ENCODE measurements at regions not wholly inside any gene's neighbourhood (a gene's known extent, or its start where the extent isn't known, plus 50 kb on each side); places are given as distances from the start of the nearest gene placed in this dataset.

DNA sequence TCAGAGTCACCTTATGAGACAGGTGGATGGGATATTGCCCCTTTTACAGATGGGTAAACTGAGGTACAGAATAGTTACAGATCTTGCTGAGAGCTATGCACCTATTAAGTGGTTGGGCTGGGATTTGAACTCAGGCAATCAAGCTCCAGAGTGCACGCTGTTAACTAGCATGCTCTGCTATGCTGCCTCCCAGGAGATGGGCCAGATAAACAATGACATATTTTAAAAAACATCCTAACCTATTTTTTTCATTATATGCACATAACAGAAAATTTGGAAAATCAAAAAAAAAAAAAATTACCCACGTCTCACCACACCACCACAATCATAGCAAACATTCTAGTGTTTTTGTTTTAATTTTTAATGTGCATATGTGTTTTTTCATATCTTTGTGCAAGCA, 123.4 kb upstream of the STC2 start:
- no peaks in the 10 kb centered on the region for H3K36me3 ChIP-seq (ENCODE audit: control insufficient read depth, insufficient read depth, low read length)
- no CpG with 5 or more reads among the region's 2 CpGs for WGBS (ENCODE audit: insufficient coverage)
- no peaks in the 10 kb centered on the region for H3K27me3 ChIP-seq (ENCODE audit: control insufficient read depth, insufficient read depth, low read length)
- no peaks in the 10 kb centered on the region for H3K9me3 ChIP-seq (ENCODE audit: control insufficient read depth, insufficient read depth, low read length)
- H3K4me3 ChIP-seq (ENCODE audit: low read depth, low read length), result no peak overlapping the region
- H3K4me1 ChIP-seq (ENCODE audit: control insufficient read depth, insufficient read depth, low read length), result no peaks in the 10 kb centered on the region
- H3K27ac ChIP-seq (ENCODE audit: low read depth, low read length), result no peak overlapping the region
- DNase-seq (ENCODE audit: low read depth in 4 of 6, low spot score in 6 of 6), result no peak

DNA sequence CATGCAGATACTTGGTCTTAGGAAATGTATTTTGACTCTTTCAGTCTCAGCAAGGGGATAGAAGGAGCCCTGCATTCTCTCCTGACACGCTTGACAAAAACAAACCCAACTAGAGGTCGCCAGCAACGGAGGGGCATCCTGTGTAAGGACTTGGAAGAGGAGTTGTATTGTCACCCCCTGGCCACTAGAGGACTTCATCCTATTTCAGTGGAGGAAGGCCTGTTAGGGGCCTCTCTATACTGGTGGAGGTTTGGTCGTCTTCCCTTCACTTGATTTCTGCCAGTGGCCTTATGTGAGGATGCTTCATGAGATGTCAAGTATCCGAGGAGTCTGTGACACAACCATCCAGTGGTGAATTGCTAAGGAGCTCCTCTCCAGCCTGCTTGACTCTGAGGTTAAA, 122.8 kb upstream of the STC2 start:
- 70% methylated on average over 2 of the region's 5 CpGs for WGBS (ENCODE audit: insufficient coverage)
- Histone ChIP-seq H3K9me3 (ENCODE audit: control insufficient read depth, insufficient read depth, low read length) (no peaks in the 10 kb centered on the region), H3K4me1 (ENCODE audit: control insufficient read depth, insufficient read depth, low read length) (no peaks in the 10 kb centered on the region), H3K36me3 (ENCODE audit: control insufficient read depth, insufficient read depth, low read length) (no peaks in the 10 kb centered on the region), H3K4me3 (ENCODE audit: low read depth, low read length) (no peak overlapping the region), H3K27me3 (ENCODE audit: control insufficient read depth, insufficient read depth, low read length) (no peaks in the 10 kb centered on the region), H3K27ac (ENCODE audit: low read depth, low read length) (no peak overlapping the region)
- no peak for DNase-seq (ENCODE audit: low read depth in 4 of 6, low spot score in 6 of 6)

DNA sequence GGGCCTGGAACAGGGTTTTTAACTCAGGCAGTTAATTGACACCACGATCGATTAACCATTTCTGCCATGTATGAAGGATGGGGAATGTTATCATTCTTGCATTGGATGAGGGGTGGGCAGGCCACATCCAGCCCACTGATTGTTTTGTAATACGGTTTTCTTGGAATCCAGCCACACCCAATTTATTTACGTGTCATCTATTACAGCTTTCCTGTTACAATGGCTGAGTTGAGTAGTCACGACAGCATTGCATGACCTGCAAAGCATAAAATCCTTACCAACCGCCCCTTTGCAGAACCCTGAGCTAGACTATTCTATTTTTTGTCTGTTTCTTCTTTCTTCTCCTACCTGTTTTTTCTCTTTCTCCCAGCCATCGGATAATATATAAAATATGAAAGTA, 122.0 kb upstream of the STC2 start:
- Histone ChIP-seq H3K27me3 (ENCODE audit: control insufficient read depth, insufficient read depth, low read length) (no peaks in the 10 kb centered on the region), H3K27ac (ENCODE audit: low read depth, low read length) (no peak overlapping the region), H3K4me1 (ENCODE audit: control insufficient read depth, insufficient read depth, low read length) (no peaks in the 10 kb centered on the region), H3K36me3 (ENCODE audit: control insufficient read depth, insufficient read depth, low read length) (no peaks in the 10 kb centered on the region), H3K9me3 (ENCODE audit: control insufficient read depth, insufficient read depth, low read length) (no peaks in the 10 kb centered on the region), H3K4me3 (ENCODE audit: low read depth, low read length) (no peak overlapping the region)
- WGBS (ENCODE audit: insufficient coverage), result 85% methylated on average over 4 of the region's 7 CpGs
- no peak for DNase-seq (ENCODE audit: low read depth in 4 of 6, low spot score in 6 of 6)

DNA sequence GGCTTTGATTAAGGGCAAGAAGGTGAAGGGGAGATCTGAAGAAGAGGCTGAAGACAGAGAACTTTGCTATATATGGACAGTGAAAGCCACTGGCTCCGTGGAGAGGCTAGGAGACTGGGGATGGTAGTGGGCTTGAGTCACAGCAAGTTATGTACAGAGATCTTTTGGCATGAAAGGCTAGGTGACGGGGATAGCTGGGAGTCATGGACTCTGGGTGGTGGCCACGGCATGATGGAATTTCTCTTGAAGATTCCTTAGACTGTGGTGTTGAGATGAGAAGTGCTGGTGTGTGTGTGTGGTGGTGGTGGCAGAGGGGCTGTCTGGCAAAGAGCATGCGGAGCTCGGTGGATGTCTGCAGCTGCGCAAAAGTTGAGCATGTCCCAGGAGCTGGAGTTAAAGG, 120.6 kb upstream of the STC2 start:
- 93% methylated on average over 6 of the region's 6 CpGs for WGBS (ENCODE audit: insufficient coverage)
- DNase-seq (ENCODE audit: low read depth in 4 of 6, low spot score in 6 of 6), result no peak
- H3K27ac ChIP-seq (ENCODE audit: low read depth, low read length), result no peak overlapping the region
- H3K36me3 ChIP-seq (ENCODE audit: control insufficient read depth, insufficient read depth, low read length), result no peaks in the 10 kb centered on the region
- no peaks in the 10 kb centered on the region for H3K27me3 ChIP-seq (ENCODE audit: control insufficient read depth, insufficient read depth, low read length)
- H3K4me3 ChIP-seq (ENCODE audit: low read depth, low read length), result no peak overlapping the region
- H3K9me3 ChIP-seq (ENCODE audit: control insufficient read depth, insufficient read depth, low read length), result no peaks in the 10 kb centered on the region
- H3K4me1 ChIP-seq (ENCODE audit: control insufficient read depth, insufficient read depth, low read length), result no peaks in the 10 kb centered on the region

DNA sequence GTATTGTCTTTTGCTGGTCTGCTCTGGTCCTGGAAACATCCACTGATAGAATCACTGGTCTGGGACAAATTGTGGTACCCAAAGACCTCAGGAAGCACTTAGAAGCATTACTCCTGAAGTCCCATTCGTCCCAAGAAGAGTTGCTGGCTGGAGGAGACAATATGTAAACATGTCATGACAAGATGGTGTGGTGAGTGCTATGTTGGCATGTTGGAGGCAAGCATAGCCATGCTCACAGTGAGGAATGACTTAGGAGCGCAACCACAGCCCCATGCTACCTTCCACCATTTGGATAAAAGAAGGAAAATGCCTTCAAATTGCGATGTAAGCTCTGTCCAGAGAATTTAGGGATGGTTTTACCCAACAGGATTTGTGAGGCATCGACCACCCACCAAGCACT, 115.8 kb upstream of the STC2 start:
- Histone ChIP-seq H3K4me1 (ENCODE audit: control insufficient read depth, insufficient read depth, low read length) (no peaks in the 10 kb centered on the region), H3K4me3 (ENCODE audit: low read depth, low read length) (no peak overlapping the region), H3K27me3 (ENCODE audit: control insufficient read depth, insufficient read depth, low read length) (no peaks in the 10 kb centered on the region), H3K9me3 (ENCODE audit: control insufficient read depth, insufficient read depth, low read length) (no peaks in the 10 kb centered on the region), H3K36me3 (ENCODE audit: control insufficient read depth, insufficient read depth, low read length) (no peaks in the 10 kb centered on the region), H3K27ac (ENCODE audit: low read depth, low read length) (no peak overlapping the region)
- 75% methylated on average over 1 of the region's 4 CpGs for WGBS (ENCODE audit: insufficient coverage)
- no peak for DNase-seq (ENCODE audit: low read depth in 4 of 6, low spot score in 6 of 6)

DNA sequence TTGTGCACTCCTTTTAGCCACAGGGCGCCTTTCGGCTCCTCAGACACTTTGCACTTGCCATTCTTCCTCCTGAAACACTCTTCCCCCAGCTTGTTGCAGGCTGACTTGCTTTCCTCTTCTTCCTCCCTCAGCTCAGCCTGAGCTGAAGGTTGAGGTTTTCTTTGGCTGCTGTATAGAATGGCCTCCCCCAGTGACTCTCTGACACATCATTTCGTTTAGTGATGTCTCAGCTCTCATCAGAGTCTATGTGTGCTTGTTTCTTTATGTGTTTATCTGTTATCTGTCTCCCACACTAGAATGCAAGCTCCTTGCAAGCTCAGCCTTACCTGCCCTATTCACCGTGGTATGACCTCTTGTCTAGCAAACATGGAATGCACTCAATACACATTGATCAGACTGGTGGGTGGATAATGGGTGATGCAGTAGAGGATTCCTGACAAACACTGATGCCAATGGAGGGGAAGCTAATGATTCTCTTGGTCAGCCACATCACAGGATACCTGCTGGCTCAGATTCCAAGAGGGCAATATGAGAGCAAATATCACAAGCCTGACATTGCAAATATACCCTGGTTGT, 112.9 kb upstream of the STC2 start:
- no peak overlapping the region for H3K4me3 ChIP-seq (ENCODE audit: low read depth, low read length)
- no peaks in the 10 kb centered on the region for H3K36me3 ChIP-seq (ENCODE audit: control insufficient read depth, insufficient read depth, low read length)
- H3K4me1 ChIP-seq (ENCODE audit: control insufficient read depth, insufficient read depth, low read length), result no peaks in the 10 kb centered on the region
- no peaks in the 10 kb centered on the region for H3K27me3 ChIP-seq (ENCODE audit: control insufficient read depth, insufficient read depth, low read length)
- WGBS (ENCODE audit: insufficient coverage), result 100% methylated on average over 2 of the region's 4 CpGs
- H3K9me3 ChIP-seq (ENCODE audit: control insufficient read depth, insufficient read depth, low read length), result no peaks in the 10 kb centered on the region
- no peak for DNase-seq (ENCODE audit: low read depth in 4 of 6, low spot score in 6 of 6)
- H3K27ac ChIP-seq (ENCODE audit: low read depth, low read length), result no peak overlapping the region

DNA sequence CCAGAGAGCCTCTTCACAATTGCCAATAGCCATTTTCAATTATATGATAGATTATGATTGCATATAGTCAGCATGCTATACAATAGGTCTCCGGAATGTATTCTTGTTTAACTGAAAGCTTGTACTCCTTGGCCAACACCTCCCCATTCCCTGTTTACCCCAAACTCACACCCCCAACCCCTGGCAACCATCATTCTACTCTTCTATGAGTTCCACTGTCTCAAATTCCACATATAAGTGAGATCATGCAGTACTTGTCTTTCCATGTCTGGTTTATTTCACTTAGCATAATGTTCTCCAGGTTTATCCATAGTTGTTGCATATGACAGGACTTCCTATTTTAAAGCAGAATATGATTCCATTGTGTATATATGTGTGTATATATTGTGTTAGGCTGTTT, 110.7 kb upstream of the STC2 start:
- no peak overlapping the region for H3K4me3 ChIP-seq (ENCODE audit: low read depth, low read length)
- no peaks in the 10 kb centered on the region for H3K36me3 ChIP-seq (ENCODE audit: control insufficient read depth, insufficient read depth, low read length)
- WGBS (ENCODE audit: insufficient coverage), result no CpG with 5 or more reads among the region's 1 CpG
- peaks cover 10% of the 10 kb centered on the region for H3K4me1 ChIP-seq (ENCODE audit: control insufficient read depth, insufficient read depth, low read length)
- no peaks in the 10 kb centered on the region for H3K9me3 ChIP-seq (ENCODE audit: control insufficient read depth, insufficient read depth, low read length)
- H3K27me3 ChIP-seq (ENCODE audit: control insufficient read depth, insufficient read depth, low read length), result no peaks in the 10 kb centered on the region
- DNase-seq (ENCODE audit: low read depth in 4 of 6, low spot score in 6 of 6), result no peak
- no peak overlapping the region for H3K27ac ChIP-seq (ENCODE audit: low read depth, low read length)

DNA sequence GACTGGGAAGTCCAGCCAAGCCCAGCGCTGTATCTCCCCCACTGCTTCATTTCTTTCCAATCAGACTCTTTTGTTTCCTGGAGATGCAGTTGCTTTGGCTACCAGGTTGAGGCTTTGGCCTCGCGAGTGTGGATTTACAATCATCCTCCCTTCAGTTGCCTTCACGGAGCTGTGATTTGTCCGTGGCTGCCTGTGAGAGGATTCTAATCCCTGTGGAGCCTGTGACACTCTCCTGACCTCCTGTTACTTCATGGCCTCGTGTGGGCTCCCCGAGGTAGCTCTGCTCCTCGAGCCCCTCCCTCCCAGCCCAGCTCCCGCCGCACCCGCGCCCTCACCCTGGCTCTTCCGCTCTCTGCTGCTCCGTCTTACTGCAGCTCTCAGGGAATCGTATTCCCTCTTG, 107.2 kb upstream of the STC2 start:
- peaks cover 10% of the 10 kb centered on the region for H3K4me1 ChIP-seq (ENCODE audit: control insufficient read depth, insufficient read depth, low read length)
- 30% methylated on average over 15 of the region's 15 CpGs for WGBS (ENCODE audit: insufficient coverage)
- H3K4me3 ChIP-seq (ENCODE audit: low read depth, low read length), result no peak overlapping the region
- H3K27me3 ChIP-seq (ENCODE audit: control insufficient read depth, insufficient read depth, low read length), result no peaks in the 10 kb centered on the region
- no peak overlapping the region for H3K27ac ChIP-seq (ENCODE audit: low read depth, low read length)
- no peaks in the 10 kb centered on the region for H3K36me3 ChIP-seq (ENCODE audit: control insufficient read depth, insufficient read depth, low read length)
- H3K9me3 ChIP-seq (ENCODE audit: control insufficient read depth, insufficient read depth, low read length), result no peaks in the 10 kb centered on the region
- DNase-seq (ENCODE audit: low read depth in 4 of 6, low spot score in 6 of 6), result peak in 3 of 6 donors; percentile 8 to 49 (median 49)

DNA sequence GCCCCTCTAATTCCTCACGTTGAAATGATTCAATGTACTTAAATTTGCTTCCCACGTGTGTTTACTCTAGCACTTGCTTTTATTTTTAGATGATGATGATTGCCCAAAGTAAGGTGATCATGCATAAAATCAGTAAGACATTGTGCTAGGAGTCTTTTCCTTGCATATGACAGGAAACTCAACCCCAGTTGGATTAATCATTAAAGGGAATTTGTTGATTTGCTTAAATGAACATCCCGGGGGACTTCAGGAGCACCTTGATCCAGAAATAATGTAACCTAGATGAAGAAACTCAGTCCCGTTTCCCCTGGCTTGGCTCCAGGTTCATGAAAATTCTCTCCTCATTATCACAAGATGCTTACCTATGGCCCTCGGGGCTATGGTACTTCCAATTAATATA, 106.1 kb upstream of the STC2 start:
- Histone ChIP-seq H3K27me3 (ENCODE audit: control insufficient read depth, insufficient read depth, low read length) (no peaks in the 10 kb centered on the region), H3K4me1 (ENCODE audit: control insufficient read depth, insufficient read depth, low read length) (peaks cover 10% of the 10 kb centered on the region), H3K27ac (ENCODE audit: low read depth, low read length) (no peak overlapping the region), H3K36me3 (ENCODE audit: control insufficient read depth, insufficient read depth, low read length) (no peaks in the 10 kb centered on the region), H3K9me3 (ENCODE audit: control insufficient read depth, insufficient read depth, low read length) (no peaks in the 10 kb centered on the region), H3K4me3 (ENCODE audit: low read depth, low read length) (no peak overlapping the region)
- 100% methylated on average over 3 of the region's 5 CpGs for WGBS (ENCODE audit: insufficient coverage)
- DNase-seq (ENCODE audit: low read depth in 4 of 6, low spot score in 6 of 6), result no peak

DNA sequence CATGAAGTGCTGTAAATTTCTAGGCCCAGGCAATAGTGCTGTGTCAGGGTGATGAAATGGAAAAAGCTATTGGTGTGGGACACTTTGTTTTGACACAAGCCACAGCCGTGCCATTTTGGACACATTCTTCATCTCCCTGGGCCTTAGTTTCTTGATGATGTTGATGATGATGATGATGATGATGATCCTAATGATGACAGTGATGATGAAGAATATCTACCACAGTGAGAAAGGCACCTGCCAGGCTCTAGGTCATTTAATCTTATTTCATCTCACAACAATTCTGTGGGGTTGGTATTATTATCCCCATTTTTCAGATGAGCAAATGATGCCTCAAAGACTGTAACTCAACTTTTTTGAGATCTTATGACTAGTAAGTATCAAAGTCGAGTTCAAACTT, 102.2 kb upstream of the STC2 start:
- Histone ChIP-seq H3K4me1 (ENCODE audit: control insufficient read depth, insufficient read depth, low read length) (peaks cover 7% of the 10 kb centered on the region), H3K27ac (ENCODE audit: low read depth, low read length) (no peak overlapping the region), H3K4me3 (ENCODE audit: low read depth, low read length) (no peak overlapping the region), H3K36me3 (ENCODE audit: control insufficient read depth, insufficient read depth, low read length) (no peaks in the 10 kb centered on the region), H3K27me3 (ENCODE audit: control insufficient read depth, insufficient read depth, low read length) (no peaks in the 10 kb centered on the region), H3K9me3 (ENCODE audit: control insufficient read depth, insufficient read depth, low read length) (no peaks in the 10 kb centered on the region)
- WGBS (ENCODE audit: insufficient coverage), result no CpG with 5 or more reads among the region's 2 CpGs
- DNase-seq (ENCODE audit: low read depth in 4 of 6, low spot score in 6 of 6), result no peak
